Psoas muscle (tissue), 7 donors: ENCODE measurements at regions not wholly inside any gene's neighbourhood (a gene's known extent, or its start where the extent isn't known, plus 50 kb on each side); places are given as distances from the start of the nearest gene placed in this dataset.

Experiments used
- ATAC-seq, 4 donors: fragments of 200-7000 bp; cut with Tn5 transposase; one replicate each; pipeline ENCODE4 v1.9.1; 2020; ENCODE audit warnings: moderate library complexity in 3 of 4, mild to moderate bottlenecking in 2 of 4
- DNase-seq, 2 donors: peaks; one replicate each; pipeline ENCODE4 v3.0.0-alpha.2; 2020
- H3K27ac ChIP-seq: fragments of 200-600 bp; one replicate; pipeline ENCODE4 v1.8.0; 2022
- H3K27me3 ChIP-seq, 3 donors: fragments of 200-600 bp in 1 of 3; one replicate each; pipeline versions ENCODE4 v1.6.1 to v1.8.0; 2013 to 2022; ENCODE audit warnings: low read length in 2 of 3, mild to moderate bottlenecking in 2 of 3, moderate library complexity in 1 of 3; ENCODE audit not compliant: insufficient read depth in 3 of 3
- H3K36me3 ChIP-seq, 2 donors: fragments of 200-600 bp in 1 of 2; one replicate each; pipeline versions ENCODE4 v1.6.1 to v1.8.0; 2013 to 2022; ENCODE audit warnings: low read depth in 1 of 2, mild to moderate bottlenecking in 1 of 2, moderate library complexity in 1 of 2; ENCODE audit not compliant: insufficient read depth in 1 of 2
- H3K4me1 ChIP-seq: fragments of 200-600 bp; one replicate; pipeline ENCODE4 v1.8.0; 2022
- H3K4me3 ChIP-seq: fragments of 200-600 bp; one replicate; pipeline ENCODE4 v1.8.0; 2022; ENCODE audit warnings: mild to moderate bottlenecking
- H3K9me3 ChIP-seq: fragments of 200-600 bp; one replicate; pipeline ENCODE4 v1.8.0; 2022
- WGBS, 3 donors: extraction: QIAGEN DNeasy Blood & Tissue Kit; methylation state at CpG; one replicate each; pipeline versions ENCODE4 v1.1.6 to v1.1.7; 2013; 5-methylcytosine and 5-hydroxymethylcytosine counted together
- intact Hi-C, 2 donors: fragments of 100-400 bp; cut with DNase I; formaldehyde crosslinking; loops; one replicate each; pipeline versions ENCODE4 v1.11.0 to v1.14.2; 2022
- TF ChIP-seq, protein P1 (sequence below): fragments of 200-600 bp; IDR thresholded peaks from one replicate; pipeline ENCODE4 v1.8.0; 2022; ENCODE audit warnings: antibody characterized with exemption
- donor health status: healthy with polysubstance abuse.
- donor health status: DM: no; HTN: no; CAD: no; lungs with moderate emphysema.
- donor health status: Bipolar disorder and iron deficiency.
- donor health status: healthy.
- donor health status: DM: yes; HTN: yes; CAD: no.
- donor health status: DM: no; HTN: no; CAD: no.
- donor health status: DM: yes; HTN: yes; CAD: no.

DNA sequence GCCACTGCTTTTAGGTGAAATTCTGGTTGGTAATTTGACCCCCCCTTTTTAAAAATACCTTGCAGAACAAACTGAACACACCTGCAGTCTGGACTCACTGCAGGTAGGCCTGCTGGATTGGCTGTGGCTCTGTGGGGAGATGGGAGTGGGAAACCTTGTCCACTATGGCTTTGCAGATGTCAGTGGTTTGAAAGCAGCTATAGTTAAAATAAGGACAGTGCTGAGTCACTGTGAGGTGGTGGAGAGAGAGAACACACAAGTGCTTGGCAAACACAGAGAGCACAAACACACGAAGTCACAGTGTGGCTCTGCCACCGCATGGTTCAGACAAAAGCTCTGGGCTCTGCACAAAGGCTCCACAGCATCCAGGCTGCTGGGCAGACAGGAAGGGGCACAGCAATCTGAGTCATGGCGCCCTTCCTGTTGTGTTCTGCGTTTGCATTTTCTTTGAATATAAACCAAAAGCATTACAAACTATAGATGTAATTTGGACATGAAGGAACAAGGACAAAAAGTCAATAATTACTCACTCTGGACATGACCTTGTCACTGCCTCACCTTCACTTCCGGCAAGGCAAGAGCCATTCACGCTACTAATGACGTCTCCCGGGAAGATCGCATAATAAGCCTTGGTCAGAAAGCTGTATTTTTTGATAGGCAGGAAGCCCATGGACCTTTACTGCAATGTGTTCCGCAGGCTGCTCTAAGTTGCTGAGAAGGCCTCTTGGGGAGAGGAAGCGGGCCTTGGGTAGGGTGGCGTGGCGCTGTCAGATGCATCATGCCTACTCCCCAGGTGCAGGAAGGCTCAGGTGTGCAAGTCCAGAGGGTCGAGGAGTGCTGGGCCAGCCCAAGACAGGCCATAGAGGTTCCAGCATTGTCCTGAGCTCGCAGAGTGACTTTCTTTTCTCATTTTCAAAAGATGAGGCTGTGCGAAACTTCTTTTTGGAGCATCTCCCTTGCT, 60.1 kb upstream of the MED9 start:
- 69 to 73% (median 72%) methylated on average over 16 of the region's 16 CpGs for WGBS, 3 donors
- peaks cover 13% of the 10 kb centered on the region for H3K4me1 ChIP-seq
- TF ChIP-seq, protein P1, sequence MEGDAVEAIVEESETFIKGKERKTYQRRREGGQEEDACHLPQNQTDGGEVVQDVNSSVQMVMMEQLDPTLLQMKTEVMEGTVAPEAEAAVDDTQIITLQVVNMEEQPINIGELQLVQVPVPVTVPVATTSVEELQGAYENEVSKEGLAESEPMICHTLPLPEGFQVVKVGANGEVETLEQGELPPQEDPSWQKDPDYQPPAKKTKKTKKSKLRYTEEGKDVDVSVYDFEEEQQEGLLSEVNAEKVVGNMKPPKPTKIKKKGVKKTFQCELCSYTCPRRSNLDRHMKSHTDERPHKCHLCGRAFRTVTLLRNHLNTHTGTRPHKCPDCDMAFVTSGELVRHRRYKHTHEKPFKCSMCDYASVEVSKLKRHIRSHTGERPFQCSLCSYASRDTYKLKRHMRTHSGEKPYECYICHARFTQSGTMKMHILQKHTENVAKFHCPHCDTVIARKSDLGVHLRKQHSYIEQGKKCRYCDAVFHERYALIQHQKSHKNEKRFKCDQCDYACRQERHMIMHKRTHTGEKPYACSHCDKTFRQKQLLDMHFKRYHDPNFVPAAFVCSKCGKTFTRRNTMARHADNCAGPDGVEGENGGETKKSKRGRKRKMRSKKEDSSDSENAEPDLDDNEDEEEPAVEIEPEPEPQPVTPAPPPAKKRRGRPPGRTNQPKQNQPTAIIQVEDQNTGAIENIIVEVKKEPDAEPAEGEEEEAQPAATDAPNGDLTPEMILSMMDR: no peak
- DNase-seq (no peak), ATAC-seq (peak; percentile 33 to 60 (median 39))
- peaks cover 0 to 33% (median 3%) of the 10 kb centered on the region in 3 donors for H3K27me3 ChIP-seq
- no peaks in the 10 kb centered on the region for H3K36me3 ChIP-seq
- H3K9me3 ChIP-seq: no peaks in the 10 kb centered on the region
- no peak overlapping the region for H3K27ac ChIP-seq
- intact Hi-C loops: no loop called here
- no peak overlapping the region for H3K4me3 ChIP-seq

DNA sequence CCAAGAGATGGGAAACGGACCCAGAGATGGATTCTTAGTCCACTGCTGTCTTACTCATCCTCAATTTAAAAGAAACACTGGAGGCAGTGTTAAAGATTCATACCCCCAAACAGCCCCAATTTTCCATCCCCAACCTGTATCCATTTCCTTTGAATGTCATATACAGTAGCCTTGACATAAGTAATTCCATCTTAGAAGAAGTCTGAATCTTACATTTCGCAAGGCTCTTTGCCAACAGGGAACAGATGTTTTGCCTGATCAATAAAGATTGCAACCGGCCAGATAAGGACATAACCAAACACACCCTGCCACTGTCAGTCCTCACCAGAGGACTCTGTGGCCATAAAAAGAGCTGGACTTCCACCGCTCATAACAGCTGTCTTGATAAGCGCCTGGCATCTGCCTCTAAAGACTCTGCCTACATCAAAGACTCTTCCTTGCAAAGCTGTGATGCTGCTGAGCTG, 59.0 kb upstream of the MED9 start:
- no peak overlapping the region for H3K27ac ChIP-seq
- H3K9me3 ChIP-seq: no peaks in the 10 kb centered on the region
- H3K27me3 ChIP-seq: peaks cover 0 to 33% (median 3%) of the 10 kb centered on the region in 3 donors
- TF ChIP-seq, protein P1: no peak
- no peak overlapping the region for H3K4me3 ChIP-seq
- DNase-seq: no peak
- intact Hi-C loops: no loop called here
- peaks cover 13% of the 10 kb centered on the region for H3K4me1 ChIP-seq
- no peaks in the 10 kb centered on the region for H3K36me3 ChIP-seq
- ATAC-seq: no peak
- WGBS, 3 donors: 78 to 91% (median 81%) methylated on average over 5 of the region's 5 CpGs

DNA sequence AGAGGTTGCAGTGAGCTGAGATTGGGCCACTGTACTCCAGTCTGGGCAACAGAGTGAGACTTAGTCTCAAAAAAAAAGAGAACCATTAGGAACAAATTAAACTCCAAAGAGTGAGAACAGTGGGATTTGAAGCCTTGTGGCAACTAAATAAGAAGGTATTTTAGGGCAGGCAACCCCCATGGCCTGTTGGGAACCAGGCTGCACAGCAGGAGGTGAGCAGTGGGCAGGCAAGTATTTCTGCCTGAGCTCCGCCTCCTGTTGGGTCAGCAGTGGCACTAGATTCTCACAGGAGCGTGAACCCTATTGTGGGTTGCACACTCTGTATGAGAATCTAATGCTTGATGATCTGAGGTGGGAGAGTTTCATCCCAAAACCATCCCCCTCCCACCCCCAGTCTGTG, 57.6 kb upstream of the MED9 start:
- peak overlapping the region; percentile 65 for H3K27ac ChIP-seq
- H3K4me1 ChIP-seq: peaks cover 13% of the 10 kb centered on the region
- H3K27me3 ChIP-seq: peaks cover 0 to 20% (median 0%) of the 10 kb centered on the region in 3 donors
- TF ChIP-seq, protein P1: no peak
- intact Hi-C loops: no loop called here
- DNase-seq (no peak), ATAC-seq (no peak)
- 73 to 100% (median 75%) methylated on average over 2 of the region's 2 CpGs for WGBS, 3 donors
- H3K4me3 ChIP-seq: no peak overlapping the region
- no peaks in the 10 kb centered on the region for H3K9me3 ChIP-seq
- H3K36me3 ChIP-seq: no peaks in the 10 kb centered on the region

DNA sequence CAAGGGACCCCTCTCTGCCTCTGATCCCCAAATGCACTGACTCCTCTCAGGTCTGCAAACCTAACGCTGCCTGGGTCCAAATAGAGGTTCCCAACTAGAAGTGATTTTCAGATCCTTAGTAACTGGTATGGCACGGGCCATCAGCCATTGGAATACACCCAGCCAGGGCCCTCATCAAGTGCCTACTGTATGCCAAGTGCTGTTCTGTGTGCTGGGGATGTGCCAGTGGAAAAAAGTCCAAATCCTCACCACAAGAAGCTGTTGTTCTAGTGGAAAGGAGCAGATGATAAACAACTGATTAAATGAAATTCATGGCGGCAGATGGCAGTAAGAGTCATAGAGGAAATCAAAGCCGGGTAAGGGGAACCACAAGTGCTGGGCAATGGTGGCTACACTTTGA, 57.2 kb upstream of the MED9 start:
- H3K27me3 ChIP-seq: peaks cover 0 to 19% (median 0%) of the 10 kb centered on the region in 3 donors
- intact Hi-C loops: no loop called here
- peaks cover 13% of the 10 kb centered on the region for H3K4me1 ChIP-seq
- H3K9me3 ChIP-seq: no peaks in the 10 kb centered on the region
- TF ChIP-seq, protein P1: no peak
- WGBS, 3 donors: 41 to 64% (median 50%) methylated on average over 4 of the region's 4 CpGs
- H3K4me3 ChIP-seq: no peak overlapping the region
- DNase-seq (no peak), ATAC-seq (no peak)
- no peaks in the 10 kb centered on the region for H3K36me3 ChIP-seq
- H3K27ac ChIP-seq: peak overlapping the region; percentile 65
